GM21576 (cell line): ENCODE measurements at regions not wholly inside any gene's neighbourhood (a gene's known extent, or its start where the extent isn't known, plus 50 kb on each side); places are given as distances from the start of the nearest gene placed in this dataset.
"Not testable (repeated sequence)": the region's sequence is repeated elsewhere in the genome, so short reads cannot be mapped to it uniquely, and the experiment has no call there.

Source experiments
- ATAC-seq: cut with Tn5 transposase; IDR thresholded peaks from one replicate; pipeline ENCODE4 v1.9.1; 2021; ENCODE audit warnings: mild to moderate bottlenecking, moderate library complexity; ENCODE audit not compliant: unreplicated experiment

DNA sequence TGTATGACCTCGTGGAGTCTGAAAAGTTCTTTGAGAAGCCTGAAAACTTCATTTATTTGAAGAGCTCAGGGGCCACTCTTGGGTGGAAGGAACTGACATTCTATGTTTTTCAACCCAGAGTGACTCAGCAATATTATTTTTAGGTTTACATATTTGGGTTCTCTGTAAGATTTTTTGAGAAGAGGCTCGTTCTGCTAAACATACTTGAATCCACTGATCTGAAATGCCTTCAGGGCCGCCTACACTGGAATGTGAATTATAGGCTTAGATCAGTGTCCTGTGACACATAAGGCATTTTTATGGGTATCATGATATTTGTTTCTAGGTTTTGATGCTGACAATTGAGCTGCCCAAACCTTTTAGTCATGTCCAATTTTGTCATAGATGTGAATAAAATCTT is 86.2 kb downstream of the PSAT1 start:
- ATAC-seq: no peak

DNA sequence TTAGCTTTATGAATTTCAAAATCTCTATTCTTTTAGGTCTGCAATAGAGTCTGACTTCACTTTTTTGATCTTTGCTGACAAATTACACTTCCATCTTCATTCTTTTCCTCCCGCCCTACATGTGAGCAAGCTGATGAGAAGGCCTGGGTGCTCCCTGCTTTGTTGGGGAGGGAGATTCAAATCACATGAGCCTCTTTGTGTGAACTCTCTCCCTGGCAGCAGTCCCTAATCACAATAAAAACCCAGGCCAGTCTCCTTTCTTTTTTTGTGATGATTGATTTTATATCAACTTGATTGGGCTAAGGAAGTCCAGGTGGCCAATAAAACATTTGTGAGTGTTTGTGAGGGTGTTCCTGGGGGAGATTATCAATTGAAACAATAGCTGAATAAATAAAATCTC is 89.4 kb downstream of the PSAT1 start:
- ATAC-seq: no peak

DNA sequence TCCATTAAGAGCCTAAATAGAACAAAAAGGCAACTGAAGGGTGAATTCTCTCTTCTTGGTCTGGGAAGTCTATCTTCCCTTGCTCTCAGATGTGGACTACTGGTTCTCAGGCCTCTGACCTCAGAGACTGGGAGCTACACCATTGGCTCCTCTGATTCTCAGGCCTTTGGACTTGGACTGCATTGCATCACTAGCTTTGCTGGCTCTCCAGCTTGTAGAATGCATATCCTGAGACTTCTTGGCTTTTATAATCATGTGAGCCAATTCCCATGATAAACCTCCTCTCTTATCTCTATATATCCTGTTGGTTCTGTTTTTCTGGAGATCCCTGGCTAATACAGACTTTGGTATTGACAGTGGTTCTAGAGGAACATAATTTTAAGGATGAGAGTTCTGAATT is 89.8 kb downstream of the PSAT1 start:
- no peak for ATAC-seq

DNA sequence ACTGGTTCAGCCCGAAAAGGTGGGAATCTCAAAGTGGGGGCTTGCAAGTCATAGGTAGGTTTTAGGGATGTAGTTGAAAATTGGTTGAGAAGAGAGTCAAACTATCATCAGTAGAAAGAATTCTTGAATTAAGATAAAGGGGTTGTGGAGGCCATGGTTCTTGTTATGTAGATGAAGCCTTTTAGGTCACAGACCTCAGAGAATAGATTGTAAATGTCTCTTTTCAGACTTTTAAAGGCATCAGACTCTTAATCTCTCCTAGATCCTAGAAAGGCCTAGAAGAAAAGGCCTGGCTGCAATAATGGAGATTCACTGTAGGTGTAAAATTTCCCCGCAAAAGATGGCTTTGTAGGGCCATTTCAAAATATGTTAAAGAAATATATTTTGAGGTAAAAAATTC is 96.4 kb downstream of the PSAT1 start:
- ATAC-seq: no peak

DNA sequence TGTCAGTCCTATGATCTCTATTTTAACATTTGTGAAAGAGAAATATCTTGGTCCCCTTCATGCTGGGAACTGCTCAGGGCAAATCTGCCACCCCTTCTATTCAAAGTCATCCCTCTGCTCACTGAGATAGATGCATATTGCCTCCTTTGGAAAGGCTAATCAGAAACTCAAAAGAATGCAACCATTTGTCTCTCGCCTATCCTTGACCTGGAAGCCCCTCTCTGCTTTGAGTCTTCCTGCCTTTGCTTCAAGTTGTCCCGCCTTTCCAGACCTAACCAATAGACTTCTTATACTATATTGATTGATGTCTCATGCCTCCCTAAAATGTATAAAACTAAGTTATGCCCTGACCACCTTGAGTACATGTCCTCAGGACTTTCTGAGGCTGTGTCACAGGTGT is 97.0 kb downstream of the PSAT1 start:
- no peak for ATAC-seq

DNA sequence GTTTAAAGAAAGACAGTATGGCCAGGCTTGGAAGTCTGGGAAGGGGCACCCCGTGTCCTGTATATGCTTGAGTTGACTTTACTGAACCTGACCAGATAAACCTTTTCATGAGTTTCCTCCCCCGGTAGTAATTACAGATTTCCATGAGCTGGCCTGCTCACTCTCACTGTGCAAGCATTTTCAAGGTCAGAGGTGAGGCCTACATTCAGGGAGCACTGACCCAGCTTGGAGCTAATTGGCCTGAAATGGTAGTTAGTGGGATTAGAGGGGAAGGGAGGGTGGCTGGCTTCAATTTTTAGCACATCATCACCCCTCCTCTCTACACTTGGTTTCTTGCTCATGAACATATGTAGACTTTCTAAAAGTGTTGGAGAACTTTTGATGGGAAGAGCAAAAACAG is 99.2 kb downstream of the PSAT1 start:
- no peak for ATAC-seq

DNA sequence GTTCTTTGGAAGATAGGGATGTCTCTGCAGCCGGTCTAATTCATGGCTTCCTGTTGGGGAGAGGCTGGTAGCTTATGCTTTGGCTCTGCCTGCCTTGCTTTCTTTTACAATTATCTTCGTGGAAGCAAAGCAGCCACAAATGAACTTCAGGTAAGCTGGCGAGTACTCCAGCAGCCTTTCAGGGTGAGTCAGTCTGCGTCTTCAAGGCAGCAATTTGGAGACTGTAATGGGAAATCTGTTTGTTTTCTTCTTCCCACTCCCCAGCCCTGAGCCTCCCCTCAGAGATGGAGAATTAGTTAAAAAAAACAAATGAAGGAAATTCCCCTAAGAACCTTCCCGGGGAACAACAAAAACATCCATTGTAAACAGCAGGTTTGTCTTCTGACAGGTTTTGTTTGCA is 100.1 kb downstream of the PSAT1 start:
- ATAC-seq: no peak

DNA sequence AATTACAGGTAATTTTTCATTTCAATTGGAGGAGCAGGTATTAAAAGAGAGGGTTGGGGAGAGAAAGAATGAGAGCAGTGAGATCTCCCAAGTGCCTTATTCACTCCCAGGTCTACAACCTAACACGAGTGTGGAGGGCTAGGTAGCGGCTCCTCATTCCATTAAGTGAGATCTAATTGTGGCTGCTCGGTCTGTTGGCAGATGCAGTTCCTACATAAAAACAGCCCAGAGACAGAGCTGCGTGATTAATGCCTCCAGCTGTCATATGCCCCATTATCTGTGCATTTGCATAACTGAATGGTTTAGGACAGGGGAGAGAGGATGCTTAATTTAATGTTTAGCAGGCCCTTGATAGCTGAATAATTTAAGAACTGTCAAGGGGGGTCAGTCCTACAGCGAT is 100.5 kb downstream of the PSAT1 start:
- no peak for ATAC-seq

DNA sequence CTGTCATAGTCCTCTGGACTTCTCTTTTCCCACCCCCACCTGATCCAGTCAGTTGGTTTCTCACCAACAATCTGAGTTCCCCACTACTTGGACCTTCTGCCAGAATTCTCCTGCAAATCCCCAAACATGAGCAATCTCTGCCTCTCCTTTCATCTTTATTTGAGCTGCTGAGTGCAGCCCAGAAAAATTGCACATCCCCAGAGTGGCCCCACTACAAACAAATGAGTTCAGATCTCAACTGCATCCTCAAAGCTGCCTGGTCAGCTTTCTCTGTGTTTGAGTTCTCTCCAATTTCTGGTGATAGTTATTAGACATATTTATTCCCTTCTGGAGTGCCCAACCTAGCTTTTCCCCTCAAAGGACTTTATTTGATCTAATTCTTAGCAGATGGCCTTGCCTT is 102.2 kb downstream of the PSAT1 start:
- ATAC-seq: no peak

DNA sequence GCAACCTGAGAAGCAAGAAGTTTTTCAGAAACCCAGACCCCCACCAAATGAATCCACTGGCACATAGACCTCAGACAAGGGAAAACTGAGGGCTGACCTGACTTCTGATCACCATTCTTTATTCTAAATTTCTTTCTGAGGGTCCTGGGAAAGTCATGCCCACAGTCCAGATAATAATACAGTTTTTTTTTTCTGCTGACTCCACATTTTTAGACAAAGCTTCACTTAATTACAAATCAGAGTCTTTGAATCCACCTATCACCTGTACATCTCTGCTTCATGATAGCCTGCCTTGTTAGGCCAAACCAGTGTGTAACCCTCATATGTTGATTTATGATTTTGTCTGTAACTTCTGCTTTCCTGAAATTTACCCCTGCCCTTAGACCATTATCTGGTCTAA is 103.6 kb downstream of the PSAT1 start:
- no peak for ATAC-seq

DNA sequence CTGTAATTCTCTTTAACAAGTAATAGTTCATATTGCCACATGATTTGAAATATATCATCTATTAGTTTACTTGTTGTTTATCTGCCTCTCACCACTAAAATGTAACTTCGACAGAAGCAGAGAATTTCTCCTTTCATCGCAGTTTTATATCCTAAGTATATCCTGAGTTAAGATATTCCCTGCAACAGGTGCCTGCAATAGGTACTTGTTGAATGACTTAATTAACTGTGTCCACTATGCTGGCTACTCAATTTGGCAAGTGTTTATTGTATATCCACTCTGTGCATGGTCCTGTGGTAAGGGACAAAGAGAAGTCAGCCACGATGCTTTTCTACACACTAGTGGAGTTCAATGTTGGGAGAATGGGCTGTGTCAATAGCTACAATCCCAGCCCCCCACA is 108.5 kb downstream of the PSAT1 start:
- ATAC-seq: no peak

DNA sequence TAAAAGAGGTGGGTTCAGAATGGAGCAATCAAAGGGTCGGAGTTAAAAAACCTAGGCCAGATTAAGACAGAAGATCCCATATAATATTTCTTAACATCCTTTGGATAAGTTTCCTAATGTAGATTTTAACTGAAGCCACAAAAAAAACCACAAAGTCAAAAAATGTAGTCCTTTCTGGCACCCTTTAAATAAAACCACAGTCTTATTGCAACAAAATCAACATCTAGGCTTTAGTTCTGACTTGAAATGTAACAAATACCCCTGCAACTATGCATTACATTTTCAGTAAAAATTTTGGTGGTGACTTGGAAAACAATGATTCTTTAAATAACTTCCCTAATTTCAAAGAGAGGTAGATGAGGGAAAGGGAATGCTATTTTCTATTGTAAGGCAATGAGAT is 109.2 kb downstream of the PSAT1 start:
- no peak for ATAC-seq

DNA sequence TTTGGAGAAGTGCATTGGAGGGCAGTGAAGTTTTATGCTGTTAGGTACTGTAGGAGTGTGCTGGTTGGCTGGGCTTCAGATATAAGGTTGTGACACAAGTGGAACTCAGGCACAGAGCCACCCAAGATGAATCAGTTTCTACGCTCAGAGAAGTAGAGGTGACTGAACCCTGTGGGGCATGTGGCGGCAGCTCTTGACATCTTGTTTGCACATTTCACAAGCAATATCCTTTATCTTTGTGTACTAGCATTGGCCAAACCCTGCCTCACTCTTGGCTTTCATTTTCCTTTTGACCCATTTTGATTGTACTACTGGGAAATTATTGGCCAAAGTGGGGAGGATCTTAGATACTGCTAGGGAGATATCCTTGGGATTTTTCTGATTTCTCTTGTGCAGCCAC is 110.0 kb downstream of the PSAT1 start:
- ATAC-seq: no peak

DNA sequence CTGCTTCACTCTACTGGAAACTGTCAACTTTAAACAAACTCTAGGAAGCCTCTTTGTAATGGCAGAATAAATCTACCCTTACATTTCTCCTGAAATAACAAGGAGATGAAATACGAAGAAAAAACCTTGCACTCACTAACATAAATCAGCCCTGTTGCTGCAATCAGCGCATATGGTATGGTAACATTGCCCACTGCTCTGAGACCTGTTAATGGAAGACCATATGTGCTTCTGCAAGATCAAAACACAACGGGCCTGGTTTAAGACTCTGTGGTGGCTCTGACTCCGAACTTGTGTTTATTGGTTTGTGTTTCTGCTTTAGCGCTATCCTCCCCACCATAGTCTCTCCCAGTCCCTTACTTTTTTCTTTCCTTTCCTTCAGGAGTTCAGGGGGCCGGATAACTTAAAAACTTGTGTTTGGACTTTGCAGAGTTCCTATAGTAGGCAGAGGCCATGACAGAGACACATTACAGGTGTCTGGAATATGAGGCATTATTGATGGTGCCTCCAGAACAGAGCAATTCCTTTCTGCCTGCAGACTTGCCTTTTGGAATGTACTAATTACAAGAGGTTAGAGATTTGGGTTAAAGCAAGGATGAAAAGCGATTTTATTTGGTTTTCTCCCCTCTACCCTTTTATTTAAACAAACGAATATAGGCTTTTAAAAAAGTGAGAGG is 110.8 kb downstream of the PSAT1 start:
- ATAC-seq: no peak

DNA sequence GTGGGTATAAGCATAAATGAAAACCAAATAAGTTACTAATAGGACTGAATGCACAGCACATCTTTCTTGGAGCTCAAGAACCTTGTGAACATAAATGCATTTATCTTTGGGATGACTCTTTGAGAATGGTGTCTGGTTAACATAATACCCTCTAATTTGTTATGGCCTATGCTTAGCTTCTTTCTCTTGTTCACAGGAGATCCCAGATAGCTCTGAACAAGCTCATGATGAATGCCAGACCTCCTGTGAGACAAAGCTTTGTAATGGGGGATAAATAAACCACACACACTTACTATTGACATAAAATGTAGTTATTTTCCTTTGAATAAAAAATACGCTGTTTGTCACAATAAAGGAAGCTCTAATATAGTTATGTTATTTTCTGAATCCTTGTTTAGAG is 111.5 kb downstream of the PSAT1 start:
- ATAC-seq: no peak

DNA sequence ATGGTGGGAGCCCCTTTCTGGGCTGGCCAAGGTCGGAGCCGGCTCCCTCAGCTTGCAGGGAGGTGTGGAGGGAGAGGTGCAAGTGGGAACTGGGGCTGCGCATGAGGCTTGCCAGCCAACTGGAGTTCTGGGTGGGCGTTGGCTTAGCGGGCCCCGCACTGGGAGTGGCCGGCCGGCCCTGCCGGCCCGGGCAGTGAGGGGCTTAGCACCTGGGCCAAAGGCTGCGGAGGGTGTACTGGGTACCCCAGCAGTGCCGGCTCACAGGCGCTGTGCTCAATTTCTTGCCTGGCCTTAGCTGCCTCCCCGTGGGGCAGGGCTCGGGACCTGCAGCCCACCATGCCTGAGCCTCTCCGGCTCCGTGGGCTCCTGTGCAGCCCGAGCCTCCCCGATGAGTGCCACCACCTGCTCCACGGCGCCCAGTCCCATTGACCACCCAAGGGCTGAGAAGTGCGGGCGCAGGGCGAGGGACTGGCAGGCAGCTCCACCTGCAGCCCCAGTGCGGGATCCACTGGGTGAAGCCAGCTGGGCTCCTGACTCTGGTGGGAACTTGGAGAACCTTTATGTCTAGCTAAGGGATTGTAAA is 113.1 kb downstream of the PSAT1 start:
- not testable (repeated sequence) for ATAC-seq

DNA sequence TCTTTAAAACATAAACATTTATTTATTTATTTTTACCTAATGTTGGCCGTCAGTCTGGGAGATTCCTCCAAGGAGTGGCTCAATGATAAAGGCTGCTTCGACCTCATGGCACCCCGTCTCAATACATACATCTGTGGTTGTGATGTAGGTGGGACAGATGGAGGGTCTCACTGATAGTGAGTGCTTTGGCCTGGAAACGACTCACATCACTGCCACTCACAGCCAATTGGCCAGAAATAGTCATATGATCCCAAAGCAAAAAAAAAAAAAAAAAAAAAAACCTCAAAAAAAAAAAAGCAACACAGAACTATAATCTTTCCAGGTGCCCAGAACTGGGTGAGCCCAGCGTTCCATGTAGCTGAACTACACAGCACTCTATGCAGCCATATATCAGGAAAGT is 125.4 kb downstream of the PSAT1 start:
- ATAC-seq: no peak

DNA sequence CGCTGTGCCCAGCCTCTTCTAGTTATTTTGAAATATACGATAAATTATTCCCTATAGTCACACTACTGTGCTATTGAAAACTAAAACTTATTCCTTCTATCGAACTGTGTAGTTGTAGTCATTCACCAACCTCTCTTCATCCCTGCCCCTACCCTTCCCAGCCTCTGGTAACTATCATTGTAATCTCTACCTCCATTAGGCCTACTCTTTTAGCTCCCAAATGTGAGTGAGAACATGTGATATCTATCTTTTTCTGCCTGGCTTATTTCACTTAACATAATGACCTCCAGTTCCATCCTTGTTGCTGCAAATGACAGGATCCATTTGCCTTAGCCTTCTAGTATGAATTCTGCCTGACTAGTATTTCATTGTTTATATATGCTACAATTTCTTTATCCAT is 127.4 kb downstream of the PSAT1 start:
- ATAC-seq: no peak

DNA sequence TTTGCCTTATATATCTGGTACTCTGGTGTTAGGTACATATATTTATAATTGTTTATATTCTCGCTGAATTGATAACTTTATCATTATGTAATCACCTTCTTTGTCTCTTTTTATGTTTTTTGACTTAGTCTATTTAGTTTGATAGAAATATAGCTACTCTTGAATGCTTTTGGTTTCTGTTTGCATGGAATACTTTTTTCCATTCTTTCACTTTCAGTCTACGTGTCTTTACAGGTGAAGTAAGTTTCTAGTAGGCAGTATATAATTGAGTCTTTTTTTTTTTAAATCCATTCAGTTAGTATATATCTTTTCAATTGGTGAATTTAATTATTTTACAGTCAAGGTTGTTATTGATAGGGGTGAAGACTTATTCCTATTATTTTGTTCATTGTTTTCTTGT is 131.7 kb downstream of the PSAT1 start:
- ATAC-seq: no peak

DNA sequence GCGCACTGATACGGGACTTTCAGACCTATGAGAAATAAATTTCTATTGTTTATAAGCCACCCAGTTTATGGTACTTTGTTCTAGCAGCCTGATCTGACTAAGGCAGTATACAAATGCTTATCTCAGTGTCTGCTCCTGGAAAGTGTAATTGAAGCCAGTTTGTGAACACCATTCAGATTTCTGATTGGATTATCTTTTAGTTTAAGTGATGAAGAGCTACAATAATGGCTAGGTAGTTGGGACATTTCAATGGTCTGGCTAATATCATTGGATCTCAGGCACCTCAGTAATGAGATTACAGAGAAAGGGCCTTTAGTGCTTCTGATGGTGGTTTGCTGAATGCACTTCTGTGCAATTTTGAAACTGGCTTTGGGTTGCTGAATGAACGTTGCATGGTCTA is 133.5 kb downstream of the PSAT1 start:
- no peak for ATAC-seq

DNA sequence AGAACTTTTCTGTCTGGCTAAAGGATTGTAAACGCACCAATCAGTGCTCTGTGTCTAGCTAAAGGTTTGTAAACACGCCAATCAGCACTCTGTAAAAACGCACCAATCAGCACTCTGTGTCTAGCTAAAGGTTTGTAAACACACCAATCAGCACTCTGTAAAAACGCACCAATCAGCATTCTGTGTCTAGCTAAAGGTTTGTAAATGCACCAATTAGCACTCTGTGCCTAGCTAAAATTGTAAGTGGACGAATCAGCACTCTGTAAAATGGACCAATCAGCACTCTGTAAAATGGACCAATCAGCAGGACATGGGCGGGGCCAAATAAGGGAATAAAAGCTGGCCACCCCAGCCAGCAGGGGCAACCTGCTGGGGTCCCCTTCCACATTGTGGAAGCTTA is 134.1 kb downstream of the PSAT1 start:
- ATAC-seq: not testable (repeated sequence)

DNA sequence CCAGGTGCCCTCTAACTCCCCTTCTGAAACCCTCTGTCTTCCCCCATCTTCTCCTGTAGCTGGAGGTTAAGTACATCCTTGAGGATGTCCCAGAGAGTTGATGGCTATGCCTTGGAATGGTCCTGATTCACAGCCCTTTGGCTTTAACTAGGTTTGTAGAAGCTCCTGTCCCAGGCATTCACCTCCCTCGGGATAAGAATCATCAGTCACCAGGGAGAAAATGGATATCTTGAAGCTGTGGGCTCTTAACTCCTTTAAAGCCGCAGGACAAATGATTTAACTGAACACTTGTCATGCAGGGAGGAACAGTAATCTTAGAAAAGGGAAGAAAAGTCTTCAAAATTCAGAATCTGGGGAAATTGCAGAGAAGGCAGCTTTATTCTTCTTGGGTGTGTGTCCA is 139.9 kb downstream of the PSAT1 start:
- no peak for ATAC-seq

DNA sequence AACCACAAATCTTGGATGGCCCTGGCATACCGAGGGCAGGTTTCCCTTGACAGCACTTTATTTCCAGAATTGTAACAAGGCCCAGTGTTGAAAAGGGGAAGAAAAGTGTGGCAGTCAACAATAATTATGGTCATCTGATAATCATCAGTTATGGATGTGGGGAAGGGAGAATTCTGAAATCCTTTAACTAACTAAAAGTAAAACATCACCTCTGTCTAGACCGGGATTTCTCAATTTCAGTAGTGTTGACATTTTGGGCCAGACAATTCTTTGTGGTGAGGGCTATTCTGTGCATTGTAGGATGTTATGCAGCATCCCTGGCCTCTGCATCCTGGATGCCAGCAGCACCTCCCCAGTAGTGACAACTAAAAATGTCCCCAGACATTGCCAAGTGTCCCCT is 140.4 kb downstream of the PSAT1 start:
- ATAC-seq: no peak
